HG03378 (cell line): ENCODE measurements at regions not wholly inside any gene's neighbourhood (a gene's known extent, or its start where the extent isn't known, plus 50 kb on each side); places are given as distances from the start of the nearest gene placed in this dataset.
"Not testable (repeated sequence)": the region's sequence is repeated elsewhere in the genome, so short reads cannot be mapped to it uniquely, and the experiment has no call there.

Source experiments
- ATAC-seq: cut with Tn5 transposase; IDR thresholded peaks from one replicate; pipeline ENCODE4 v1.9.1; 2021; ENCODE audit warnings: mild to moderate bottlenecking, moderate library complexity; ENCODE audit not compliant: unreplicated experiment

DNA sequence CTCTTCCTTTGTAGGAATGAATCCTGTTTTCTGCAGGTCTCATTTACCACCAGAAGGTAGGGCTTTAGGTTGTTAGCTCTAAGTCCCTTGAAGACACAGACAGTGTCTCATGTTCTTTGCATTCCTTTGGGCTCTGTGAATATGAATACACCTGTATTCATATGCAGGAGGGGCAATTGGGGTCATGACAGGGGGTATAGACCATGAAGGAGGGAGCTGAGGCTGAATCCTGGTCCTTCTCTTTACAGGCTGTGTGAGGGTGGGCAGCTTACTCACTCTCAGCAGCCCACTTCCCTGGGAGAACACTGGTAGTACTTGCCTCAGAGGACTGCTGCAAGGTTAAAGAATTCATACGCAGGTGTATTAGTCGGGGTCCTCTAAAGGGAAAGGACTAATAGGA is 267.2 kb upstream of the MGMT start:
- ATAC-seq, result no peak

DNA sequence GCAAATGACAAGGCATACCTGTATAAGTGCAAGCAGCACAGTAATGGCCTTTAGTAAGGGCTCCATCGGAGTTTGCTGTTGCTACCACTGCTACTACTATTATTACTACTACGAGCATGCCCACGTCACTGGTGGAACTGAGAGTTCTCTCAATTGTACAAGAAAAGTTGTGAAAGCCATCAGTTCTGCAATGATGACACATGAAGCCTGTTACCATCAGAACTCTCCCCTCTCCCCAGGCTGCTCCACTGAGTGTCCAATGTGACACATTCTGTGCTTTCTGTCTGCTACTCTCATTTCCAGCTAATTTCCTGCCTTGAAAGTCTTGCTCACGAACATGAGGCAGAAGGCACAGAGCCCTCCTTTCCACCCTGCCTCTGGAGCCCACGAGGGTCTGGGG is 263.2 kb upstream of the MGMT start:
- ATAC-seq, result no peak

DNA sequence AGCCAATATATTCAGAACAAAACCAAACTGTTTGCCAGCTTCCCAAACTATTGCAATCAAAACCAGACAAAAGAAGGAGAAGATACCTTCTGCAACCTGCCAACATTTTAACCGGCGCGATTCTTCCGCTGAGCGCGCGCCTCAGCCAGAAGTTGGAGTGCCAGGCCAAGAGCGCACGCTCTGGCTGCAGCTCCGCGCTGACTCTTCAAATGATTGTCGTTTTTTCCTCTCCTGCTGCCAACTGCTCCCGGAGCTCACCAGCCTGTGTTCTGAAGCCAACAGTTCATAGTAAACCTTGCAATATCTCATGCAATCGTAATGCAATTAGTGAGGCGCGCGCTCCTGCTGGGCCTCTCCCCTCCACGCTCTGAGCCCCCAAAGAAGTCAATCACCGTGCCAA is 259.7 kb upstream of the MGMT start:
- ATAC-seq, result no peak

DNA sequence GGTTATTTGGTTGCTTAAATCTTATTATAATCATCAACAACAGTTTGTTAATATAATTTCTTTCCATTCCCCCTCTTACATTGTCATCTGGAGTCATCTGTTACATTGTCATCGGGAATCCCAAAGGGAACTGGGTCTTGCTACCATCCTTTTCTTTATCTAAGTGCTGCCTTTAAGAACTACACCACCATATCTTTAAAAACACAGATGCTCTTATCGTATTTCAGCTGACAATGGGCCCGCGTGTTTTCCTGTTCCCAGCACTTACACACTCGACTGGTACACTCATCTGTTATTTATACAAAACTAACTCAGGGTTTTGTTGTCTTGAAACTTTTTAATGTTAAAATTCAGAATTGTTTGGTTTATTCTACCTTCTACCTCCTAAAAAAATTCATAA is 256.2 kb upstream of the MGMT start:
- no peak for ATAC-seq

DNA sequence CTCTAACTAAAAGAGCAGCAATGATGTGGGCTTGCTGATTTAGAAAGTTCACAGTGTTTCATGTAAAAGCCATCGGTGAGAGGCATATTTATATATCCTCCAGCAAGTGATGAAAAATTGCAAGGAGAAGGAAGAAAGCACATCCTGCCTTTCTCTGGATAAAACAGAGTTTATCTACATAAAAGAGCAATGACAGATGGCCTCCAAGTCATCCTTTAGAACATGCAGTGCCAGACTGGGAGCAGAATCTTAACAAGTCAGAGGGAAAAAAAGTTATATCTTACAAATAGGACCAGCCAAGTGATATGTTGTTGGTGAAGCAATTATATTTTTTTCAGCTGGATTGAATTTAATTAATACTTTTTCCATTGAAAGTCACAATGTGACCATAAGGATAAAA is 253.8 kb upstream of the MGMT start:
- no peak for ATAC-seq

GRCh38 chr10:129213996-129214395 is 253.0 kb upstream of the MGMT start:
- not testable (repeated sequence) for ATAC-seq

DNA sequence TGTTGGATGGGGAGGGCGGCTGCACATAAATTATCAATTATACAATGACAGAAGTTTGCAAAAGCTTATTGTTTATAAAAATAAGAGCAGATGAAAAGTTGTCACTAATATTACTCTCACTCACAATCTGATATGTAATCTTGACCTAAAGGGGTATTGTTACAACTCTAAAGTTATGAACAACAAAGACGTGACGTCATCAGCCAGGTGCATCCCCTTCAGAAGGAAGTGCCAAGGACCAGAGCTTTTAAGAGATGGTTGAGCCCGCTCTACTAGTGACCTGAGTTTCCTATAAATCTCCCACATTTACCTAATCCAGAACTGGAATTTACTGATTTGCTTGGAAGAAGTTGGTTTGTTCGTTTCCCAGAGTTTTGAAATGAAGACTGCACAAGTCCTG is 247.7 kb upstream of the MGMT start:
- ATAC-seq, result no peak

DNA sequence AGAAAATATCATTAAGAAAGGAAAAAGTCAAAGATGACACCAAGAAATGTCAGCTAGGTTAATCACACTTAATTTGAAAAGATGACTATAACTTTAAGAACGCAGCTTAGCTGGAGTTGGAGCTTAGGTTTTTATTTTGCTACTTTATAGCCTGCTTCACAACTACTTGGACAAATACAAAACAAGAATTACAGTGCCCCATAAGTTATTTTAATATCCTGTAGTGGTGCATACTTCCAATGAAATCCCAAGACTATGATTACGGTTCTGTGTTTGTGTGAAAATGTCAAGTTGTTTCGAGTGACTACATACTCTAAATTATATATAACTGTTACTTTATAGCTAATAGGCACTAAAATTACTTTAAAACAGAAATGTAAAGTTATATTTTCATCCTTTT is 244.6 kb upstream of the MGMT start:
- no peak for ATAC-seq

- no peak for ATAC-seq
These were observed 243.7 kb upstream of the MGMT start for GRCh38 chr10:129223363-129223762.

DNA sequence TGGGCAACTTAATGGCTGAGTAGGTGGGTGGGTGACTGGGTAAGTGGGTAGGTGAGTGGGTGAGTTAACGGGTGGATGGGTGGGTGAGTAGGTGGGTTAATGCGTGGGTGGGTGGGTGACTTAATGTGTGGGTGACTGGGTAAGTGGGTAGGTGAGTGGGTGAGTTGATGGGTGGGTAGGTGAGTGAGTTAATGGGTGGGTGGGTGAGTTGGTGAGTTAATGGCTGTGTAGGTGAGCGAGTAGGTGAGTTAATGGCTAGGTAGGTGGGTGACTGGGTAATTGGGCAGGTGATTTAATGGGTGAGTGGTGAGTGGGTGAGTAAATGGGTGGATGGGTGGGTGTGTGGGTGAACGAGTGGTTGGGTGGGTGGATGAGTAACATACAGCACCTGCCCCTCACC is 243.0 kb upstream of the MGMT start:
- ATAC-seq, result no peak

DNA sequence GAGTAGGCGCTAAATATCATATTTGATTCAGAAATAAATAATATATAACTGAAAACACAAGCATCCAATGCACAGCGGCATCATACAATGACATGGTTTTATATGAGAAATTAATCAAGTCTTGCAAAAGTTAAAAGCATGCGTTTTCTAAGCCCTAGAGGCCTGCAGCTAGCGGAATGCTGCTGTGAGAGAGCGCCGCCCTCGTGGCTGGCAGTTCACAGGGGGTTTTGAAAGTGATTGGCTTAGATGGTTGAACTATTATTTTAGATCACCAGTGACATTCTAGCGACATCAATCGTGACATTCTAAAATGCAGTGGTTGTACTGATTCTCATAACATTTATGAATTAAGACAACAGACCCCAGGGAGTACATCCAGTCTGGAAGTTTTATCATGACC is 235.2 kb upstream of the MGMT start:
- ATAC-seq, result no peak

DNA sequence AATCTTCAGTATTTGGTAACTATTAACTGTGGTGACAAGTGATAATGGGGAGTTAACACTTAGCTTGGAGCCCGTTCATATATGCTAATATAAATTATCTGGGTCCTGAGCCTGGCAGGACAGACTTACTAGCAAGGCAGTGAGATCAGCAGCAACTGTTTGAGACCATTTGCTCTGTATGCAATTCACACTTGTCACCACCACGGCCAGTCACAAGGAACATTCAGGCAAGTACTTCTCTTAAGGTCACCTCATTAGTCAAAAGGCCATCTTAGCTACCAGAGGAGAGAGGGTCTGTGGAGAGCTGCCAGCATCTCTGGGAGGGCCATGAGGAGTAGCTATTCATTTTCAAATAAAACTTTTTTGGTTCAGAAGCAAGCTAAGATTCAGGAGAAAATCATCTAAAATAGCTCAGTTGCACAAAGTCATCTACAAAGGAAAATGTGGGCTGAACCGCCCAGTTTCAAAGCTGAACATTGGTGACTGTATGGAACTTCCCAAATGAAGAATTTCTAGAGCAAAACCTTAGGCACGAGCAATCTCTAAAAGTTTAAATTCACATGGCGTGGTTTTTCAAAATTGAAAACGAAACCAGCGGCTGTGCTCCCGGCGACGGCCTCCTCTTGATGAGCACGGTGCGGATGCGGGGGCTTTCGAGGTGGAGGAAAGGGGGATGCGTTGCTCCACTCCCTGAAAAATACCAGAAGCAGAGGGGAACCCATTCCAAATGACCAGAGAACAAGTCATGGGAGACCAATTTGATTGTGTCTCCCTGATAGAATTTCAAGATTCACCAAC is 233.5 kb upstream of the MGMT start:
- no peak for ATAC-seq

DNA sequence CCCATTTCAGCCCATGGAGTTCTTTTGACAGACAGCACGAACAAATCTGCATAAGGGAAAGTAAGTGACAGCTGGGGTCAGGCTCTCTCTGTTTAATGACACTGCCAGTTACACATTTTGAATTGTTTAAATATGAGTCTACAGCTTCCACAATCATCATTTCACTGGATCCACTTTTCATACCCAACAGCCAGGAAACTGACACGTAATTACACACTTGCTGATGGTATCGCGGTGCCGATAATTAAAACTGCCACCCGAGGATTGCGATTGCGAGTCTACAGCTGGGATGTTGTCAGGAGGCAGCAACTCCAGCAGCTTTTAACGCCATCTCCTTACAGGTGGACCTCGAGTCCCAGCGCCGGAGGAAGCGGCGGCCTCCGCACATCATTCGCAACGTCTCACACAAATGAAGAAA is 230.8 kb upstream of the MGMT start:
- ATAC-seq, result no peak

- ATAC-seq, result no peak
These were observed 225.6 kb upstream of the MGMT start for GRCh38 chr10:129241461-129241860.

GRCh38 chr10:129244298-129244697 is 222.7 kb upstream of the MGMT start:
- no peak for ATAC-seq

DNA sequence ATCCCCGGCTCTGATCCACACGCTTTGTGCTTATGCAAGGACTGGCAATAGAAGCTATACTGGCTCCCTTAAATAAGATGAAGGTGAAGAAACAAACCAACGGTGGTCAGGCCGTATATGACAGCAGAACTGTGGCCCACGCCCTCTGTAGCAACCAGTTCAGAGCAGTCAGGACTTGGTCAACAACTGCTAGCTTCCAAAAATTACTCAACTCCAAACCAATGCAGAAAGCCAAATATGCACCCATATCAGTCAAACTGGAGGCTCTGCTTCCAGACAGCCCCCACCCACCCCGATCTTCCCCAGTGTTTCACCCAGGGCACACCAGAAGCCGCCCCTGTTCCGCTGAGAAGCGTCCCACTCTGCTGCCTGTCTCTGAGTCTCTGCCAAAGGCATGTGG is 222.3 kb upstream of the MGMT start:
- no peak for ATAC-seq

DNA sequence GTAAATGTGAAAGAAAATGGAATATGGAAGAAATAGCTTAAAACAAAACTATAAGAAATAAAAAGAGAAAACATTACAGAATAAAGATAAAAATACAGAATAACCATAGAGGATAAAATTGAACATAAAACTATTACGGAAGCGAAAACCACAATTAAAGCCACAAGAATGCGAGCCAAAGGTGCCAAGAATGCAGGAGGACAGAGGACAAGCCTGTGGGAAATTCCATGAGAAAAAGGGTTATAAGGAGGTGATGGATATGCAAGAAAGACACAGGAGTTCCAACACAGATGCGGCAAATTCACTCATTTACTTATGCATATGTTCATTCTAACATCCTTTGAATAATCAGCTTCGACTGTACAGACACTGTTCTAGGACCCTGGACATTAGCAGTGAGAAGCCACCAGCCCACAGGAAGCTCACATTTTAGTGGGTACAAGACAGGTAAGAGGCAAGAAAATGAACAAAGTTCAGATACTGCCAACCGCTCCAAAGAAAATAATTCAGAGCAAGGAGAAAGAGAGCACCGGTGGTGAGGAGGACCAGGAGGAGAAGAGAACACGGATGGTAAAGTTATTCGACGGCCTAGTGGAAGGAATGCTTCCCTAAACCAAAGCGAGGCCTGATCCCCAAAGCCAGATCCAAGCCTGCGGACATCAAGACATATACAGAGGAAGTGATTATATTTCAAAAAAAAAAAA is 213.7 kb upstream of the MGMT start:
- ATAC-seq, result no peak

GRCh38 chr10:129253865-129254179 is 213.2 kb upstream of the MGMT start:
- ATAC-seq, result no peak

DNA sequence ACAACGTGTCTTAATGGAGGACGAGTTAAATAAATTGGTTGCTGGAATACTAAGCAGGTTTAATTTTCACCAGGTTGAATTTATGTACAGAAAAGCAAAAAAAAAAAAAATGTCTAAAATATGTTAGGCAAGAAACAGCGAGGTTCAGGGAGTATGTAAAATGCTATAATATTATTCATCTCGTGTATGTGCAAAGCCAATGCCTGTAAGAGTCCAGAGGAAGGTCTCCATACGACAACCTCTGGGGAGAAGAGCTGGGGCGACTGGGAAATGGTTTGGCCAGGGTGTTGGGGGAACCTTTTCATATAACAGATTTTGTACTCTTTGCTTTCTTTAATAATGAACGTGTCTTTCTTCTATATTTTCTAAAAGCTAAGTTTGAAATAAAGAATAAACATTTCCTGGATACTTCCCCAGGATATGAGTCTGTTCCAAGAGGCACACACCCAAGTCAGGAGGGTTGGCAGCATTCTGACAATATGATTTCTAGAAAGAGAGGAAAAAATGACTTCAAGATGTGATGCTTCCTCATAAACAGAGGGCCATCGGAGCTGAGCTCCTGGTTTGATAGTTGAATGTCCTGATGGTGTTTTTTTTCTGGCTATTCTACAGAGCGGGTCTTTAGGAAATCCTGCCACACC is 208.6 kb upstream of the MGMT start:
- ATAC-seq, result no peak

GRCh38 chr10:129259128-129259815 is 207.8 kb upstream of the MGMT start:
- no peak for ATAC-seq

GRCh38 chr10:129272176-129272575 is 194.9 kb upstream of the MGMT start:
- no peak for ATAC-seq
